IMR-90 (cell line): ENCODE measurements at regions not wholly inside any gene's neighbourhood (a gene's known extent, or its start where the extent isn't known, plus 50 kb on each side); places are given as distances from the start of the nearest gene placed in this dataset.

Experiments
- ATAC-seq: fragments of 200-7000 bp; cut with Tn5 transposase; 2 replicates; pipeline ENCODE4 v1.9.1; 2020; ENCODE audit warnings: low read depth, mild to moderate bottlenecking, moderate library complexity
- BruUV-seq: library from RNA; stranded (reverse); fragments of 400-500 nt; replicated peaks from 2 replicates; lab custom pipeline; 2021; lab: Mats Ljungman, UMichigan
- CTCF ChIA-PET: fragments of 300-600 bp; formaldehyde crosslinking; extraction: SDS; loops from one replicate; lab custom pipeline; 2021; ENCODE audit warnings: antibody characterized with exemption; lab: Yijun Ruan, JAX
- POLR2A ChIA-PET: fragments of 300-600 bp; sonication (Branson Sonifier 250); formaldehyde crosslinking; loops from one replicate; lab custom pipeline; 2022; ENCODE audit warnings: antibody characterized with exemption; ENCODE audit not compliant: unreplicated experiment; lab: Charles Lee
- DNase-seq: peaks from one replicate; pipeline ENCODE4 v3.0.0; 2013
- H2AFZ ChIP-seq: replicated peaks from 2 replicates; pipeline ENCODE3; 2013; ENCODE audit warnings: low read length, mild to moderate bottlenecking; ENCODE audit not compliant: poor library complexity
- H2AK5ac ChIP-seq: 2 replicates; pipeline ENCODE4 v1.6.1; 2013; ENCODE audit warnings: low read depth, low read length, inconsistent platforms
- H2AK9ac ChIP-seq: replicated peaks from 2 replicates; pipeline ENCODE3; 2013; ENCODE audit warnings: mild to moderate bottlenecking, low read depth, low read length, moderate library complexity; ENCODE audit not compliant: poor library complexity
- H2BK120ac ChIP-seq: 2 replicates; pipeline ENCODE4 v1.6.1; 2013; ENCODE audit warnings: low read depth, low read length, inconsistent platforms
- H2BK15ac ChIP-seq: 3 replicates; pipeline ENCODE4 v1.6.1; 2013; ENCODE audit warnings: low read depth, low read length, inconsistent platforms
- H2BK20ac ChIP-seq: 2 replicates; pipeline ENCODE4 v1.6.1; 2013; ENCODE audit warnings: low read depth, mild to moderate bottlenecking, inconsistent platforms, low read length, moderate library complexity
- H2BK5ac ChIP-seq: 2 replicates; pipeline ENCODE4 v1.6.1; 2013; ENCODE audit warnings: mild to moderate bottlenecking, low read depth, low read length, inconsistent platforms; ENCODE audit not compliant: poor library complexity, severe bottlenecking
- H3K14ac ChIP-seq: replicated peaks from 2 replicates; pipeline ENCODE4 v1.6.1; 2013; ENCODE audit warnings: low read depth, low read length, inconsistent platforms
- H3K18ac ChIP-seq: 2 replicates; pipeline ENCODE4 v1.6.1; 2013; ENCODE audit warnings: low read depth, low read length, control low read depth
- H3K23ac ChIP-seq: 2 replicates; pipeline ENCODE4 v1.6.1; 2013; ENCODE audit warnings: low read depth, low read length, inconsistent platforms
- H3K27ac ChIP-seq: 2 replicates; pipeline ENCODE4 v1.5.1; 2013; ENCODE audit warnings: mild to moderate bottlenecking, control low read depth, low read length; ENCODE audit not compliant: insufficient read depth
- H3K27me3 ChIP-seq: 2 replicates; pipeline ENCODE4 v1.6.1; 2013; ENCODE audit warnings: low read length; ENCODE audit not compliant: control insufficient read depth, insufficient read depth
- H3K36me3 ChIP-seq: 2 replicates; pipeline ENCODE4 v1.6.1; 2013; ENCODE audit warnings: low read length, mixed read lengths; ENCODE audit not compliant: control insufficient read depth, insufficient read depth
- H3K4ac ChIP-seq: 2 replicates; pipeline ENCODE4 v1.6.1; 2013; ENCODE audit warnings: low read depth, low read length, inconsistent platforms
- H3K4me1 ChIP-seq: 2 replicates; pipeline ENCODE4 v1.6.1; 2013; ENCODE audit warnings: low read length, mixed read lengths; ENCODE audit not compliant: control insufficient read depth, insufficient read depth
- H3K4me2 ChIP-seq: 2 replicates; pipeline ENCODE4 v1.6.1; 2013; ENCODE audit warnings: low read depth, mild to moderate bottlenecking, control low read depth, low read length, moderate library complexity
- H3K4me3 ChIP-seq: 2 replicates; pipeline ENCODE4 v1.5.1; 2013; ENCODE audit warnings: low read depth, mild to moderate bottlenecking, control low read depth, low read length, moderate library complexity; ENCODE audit not compliant: insufficient read depth
- H3K56ac ChIP-seq: 2 replicates; pipeline ENCODE4 v1.6.1; 2013; ENCODE audit warnings: low read length, inconsistent platforms; ENCODE audit not compliant: insufficient read depth; ENCODE audit errors: extremely low read depth
- H3K79me1 ChIP-seq, 2 experiments: 2 replicates each; pipeline ENCODE4 v1.6.1; 2013; ENCODE audit warnings: low read length in 2 of 2, inconsistent platforms in 1 of 2, low read depth in 1 of 2
- H3K9ac ChIP-seq: 2 replicates; pipeline ENCODE4 v1.6.1; 2013; ENCODE audit warnings: low read depth, low read length, control low read depth
- H3K9me1 ChIP-seq: 2 replicates; pipeline ENCODE4 v1.6.1; 2013; ENCODE audit warnings: low read length, inconsistent platforms; ENCODE audit not compliant: insufficient read depth
- H3K9me3 ChIP-seq: 2 replicates; pipeline ENCODE4 v1.6.1; 2013; ENCODE audit warnings: low read length; ENCODE audit not compliant: control insufficient read depth, insufficient read depth
- H4K20me1 ChIP-seq: 2 replicates; pipeline ENCODE4 v1.6.1; 2013; ENCODE audit warnings: low read length, inconsistent platforms; ENCODE audit not compliant: insufficient read depth
- H4K5ac ChIP-seq: 2 replicates; pipeline ENCODE4 v1.6.1; 2013; ENCODE audit warnings: mild to moderate bottlenecking, low read depth, low read length, control low read depth
- H4K8ac ChIP-seq, 2 experiments: 2 replicates each; pipeline ENCODE4 v1.6.1; 2013; ENCODE audit warnings: low read depth in 2 of 2, low read length in 2 of 2, control low read depth in 1 of 2, inconsistent platforms in 1 of 2
- H4K91ac ChIP-seq: 2 replicates; pipeline ENCODE4 v1.6.1; 2013; ENCODE audit warnings: low read depth, low read length, inconsistent platforms; ENCODE audit not compliant: insufficient read depth
- CEBPB ChIP-seq: IDR thresholded peaks from 2 replicates; pipeline ENCODE4 v1.6.1; 2012; ENCODE audit warnings: low read depth, low read length, improper control_type of control experiment
- ELK1 ChIP-seq: fragments of 150-350 bp; IDR thresholded peaks from 2 replicates; pipeline ENCODE4 v1.6.1; 2016; ENCODE audit warnings: low read depth, mild to moderate bottlenecking, low read length, moderate library complexity, borderline replicate concordance
- POLR2A ChIP-seq: IDR thresholded peaks from 2 replicates; pipeline ENCODE4 v1.6.1; 2012; ENCODE audit warnings: mild to moderate bottlenecking, low read depth, low read length
- RAD21 ChIP-seq: IDR thresholded peaks from 2 replicates; pipeline ENCODE4 v1.6.1; 2012; ENCODE audit warnings: low read length, improper control_type of control experiment
- USF2 ChIP-seq: fragments of 150-350 bp; IDR thresholded peaks from 2 replicates; pipeline ENCODE4 v1.6.1; 2017; ENCODE audit warnings: mild to moderate bottlenecking, antibody characterized with exemption, low read length, low read depth
- whole genome bisulfite sequencing, 2 experiments: methylation state at CpG; one replicate each; pipeline versions ENCODE4 v1.1.5 to v1.1.7; 2013; ENCODE audit warnings: missing lambda C conversion rate in 2 of 2; ENCODE audit not compliant: insufficient read length in 1 of 2; ENCODE audit errors: extremely low coverage in 2 of 2; 5-methylcytosine and 5-hydroxymethylcytosine counted together
- dilution Hi-C: fragments of 300-500 bp; cut with HindIII; formaldehyde crosslinking; loops from one replicate; pipeline ENCODE4 v1.14.3; 2018; ENCODE audit warnings: low sequenced_read_pairs; ENCODE audit not compliant: unreplicated experiment
- in situ Hi-C: fragments of 300-500 bp; cut with MboI; formaldehyde crosslinking; loops from 3 replicates; pipeline ENCODE4 v1.14.3; 2019; ENCODE audit warnings: low sequenced_read_pairs, inconsistent platforms, mixed read lengths
- intact Hi-C: fragments of 100-400 bp; cut with micrococcal nuclease; formaldehyde crosslinking; loops from 2 replicates; pipeline ENCODE4 v1.10.0; 2022

- POLR2A ChIA-PET: no interaction called here
- in situ Hi-C loops: no loop called here
These were observed 59.8 kb upstream of the WDR11 start for GRCh38 chr10:120791316-120791715.

More at GRCh38 chr10:120791316-120791715, 59.8 kb upstream of the WDR11 start:
- Histone ChIP-seq H3K4ac (no peak overlapping the region), H2AK9ac (no peak overlapping the region), H4K91ac (no peak overlapping the region), H3K14ac (no peak overlapping the region), H3K23ac (no peak overlapping the region), H3K36me3 (no peaks in the 10 kb centered on the region), H3K79me1 (no peaks in the 10 kb centered on the region), H3K9me3 (peaks cover 4% of the 10 kb centered on the region), H3K9ac (no peak overlapping the region), H3K18ac (no peak overlapping the region), H3K9me1 (no peaks in the 10 kb centered on the region), H2BK15ac (no peak overlapping the region), H2BK5ac (no peak overlapping the region), H3K27me3 (no peaks in the 10 kb centered on the region), H2BK20ac (no peak overlapping the region), H3K4me1 (no peaks in the 10 kb centered on the region), H2BK120ac (no peak overlapping the region), H4K8ac (no peak overlapping the region), H2AFZ (no peak overlapping the region), H2AK5ac (no peak overlapping the region), H3K4me2 (no peak overlapping the region), H3K4me3 (no peak overlapping the region), H4K20me1 (no peaks in the 10 kb centered on the region), H3K56ac (no peak overlapping the region), H4K5ac (no peak overlapping the region), H3K27ac (no peak overlapping the region)
- CTCF ChIA-PET: no interaction called here
- DNase-seq (no peak), ATAC-seq (no peak)
- WGBS, 2 experiments: 0% methylated on average over 1 of the region's 5 CpGs; no CpG with 5 or more reads in 1 of the 2 experiments
- BruUV-seq: no TSS peak
- intact Hi-C loops: no loop called here
- dilution Hi-C loops: no loop called here
- TF ChIP-seq POLR2A (no peak), RAD21 (no peak), ELK1 (no peak), USF2 (no peak), CEBPB (no peak)
